ENCODE measurements at regions not wholly inside any gene's neighbourhood (a gene's known extent, or its start where the extent isn't known, plus 50 kb on each side); places are given as distances from the start of the nearest gene placed in this dataset.

DNA sequence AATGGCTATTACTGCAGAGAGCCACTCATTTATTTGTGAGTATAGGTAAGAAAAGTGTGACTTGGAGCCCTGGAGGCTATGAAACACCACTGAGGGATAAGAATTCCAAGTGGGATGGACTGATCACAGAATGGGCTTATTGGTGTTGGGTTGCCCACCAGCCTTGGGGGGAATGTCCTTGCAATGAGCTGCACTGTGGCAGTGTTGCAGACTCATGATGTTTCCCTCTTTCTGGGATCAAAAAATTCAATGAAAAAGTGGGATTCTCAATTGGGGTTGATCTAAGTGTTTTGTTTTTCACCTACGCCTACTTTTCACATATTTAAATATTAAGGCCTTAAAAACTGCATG, 1024.5 kb upstream of the PCDH10 start:
- Histone ChIP-seq H3K36me3 (ENCODE audit: low read depth, low read length) (no peaks in the 10 kb centered on the region), H3F3A (ENCODE audit: low read length, unreplicated experiment) (no peaks in the 10 kb centered on the region), H3K4me2 (ENCODE audit: low read length) (no peak overlapping the region), H3K27me3 (ENCODE audit: low read length) (no peaks in the 10 kb centered on the region), H3K27ac (ENCODE audit: low read length) (no peak overlapping the region), H3K9ac (ENCODE audit: low read length) (no peak overlapping the region), H3K4me3 (ENCODE audit: low read length) (no peak overlapping the region), H3K9me3 (ENCODE audit: low read length) (no peaks in the 10 kb centered on the region), H2AFZ (ENCODE audit: low read length) (no peak overlapping the region), H3K4me1 (ENCODE audit: insufficient read depth, low read length) (peaks cover 13% of the 10 kb centered on the region; the same call in 1 of the 2 replicates), H3K9me2 (replicated peaks; ENCODE audit: low read length) (no peaks in the 10 kb centered on the region), H3K79me2 (ENCODE audit: low read length) (no peaks in the 10 kb centered on the region), H4K20me1 (ENCODE audit: low read length) (no peaks in the 10 kb centered on the region)
- DNase-seq (no peak), ATAC-seq (no peak)
- TF ChIP-seq, protein P1, sequence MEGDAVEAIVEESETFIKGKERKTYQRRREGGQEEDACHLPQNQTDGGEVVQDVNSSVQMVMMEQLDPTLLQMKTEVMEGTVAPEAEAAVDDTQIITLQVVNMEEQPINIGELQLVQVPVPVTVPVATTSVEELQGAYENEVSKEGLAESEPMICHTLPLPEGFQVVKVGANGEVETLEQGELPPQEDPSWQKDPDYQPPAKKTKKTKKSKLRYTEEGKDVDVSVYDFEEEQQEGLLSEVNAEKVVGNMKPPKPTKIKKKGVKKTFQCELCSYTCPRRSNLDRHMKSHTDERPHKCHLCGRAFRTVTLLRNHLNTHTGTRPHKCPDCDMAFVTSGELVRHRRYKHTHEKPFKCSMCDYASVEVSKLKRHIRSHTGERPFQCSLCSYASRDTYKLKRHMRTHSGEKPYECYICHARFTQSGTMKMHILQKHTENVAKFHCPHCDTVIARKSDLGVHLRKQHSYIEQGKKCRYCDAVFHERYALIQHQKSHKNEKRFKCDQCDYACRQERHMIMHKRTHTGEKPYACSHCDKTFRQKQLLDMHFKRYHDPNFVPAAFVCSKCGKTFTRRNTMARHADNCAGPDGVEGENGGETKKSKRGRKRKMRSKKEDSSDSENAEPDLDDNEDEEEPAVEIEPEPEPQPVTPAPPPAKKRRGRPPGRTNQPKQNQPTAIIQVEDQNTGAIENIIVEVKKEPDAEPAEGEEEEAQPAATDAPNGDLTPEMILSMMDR (conservative IDR thresholded peaks at IDR 0.05; ENCODE audit: low read depth, low read length) = no peak
- TF ChIP-seq EZH2 (IDR thresholded peaks at IDR 0.05; ENCODE audit: low read length, unreplicated experiment) (no peak), EZH2phosphoT487 (IDR thresholded peaks at IDR 0.05; ENCODE audit: borderline replicate concordance, low read length) (no peak)
- BruUV-seq (replicated peaks) = no TSS peak
- CTCF ChIA-PET = no interaction called here
- POLR2A ChIA-PET (ENCODE audit: unreplicated experiment) = no interaction called here
- intact Hi-C loops (cut with micrococcal nuclease) = no loop called here

DNA sequence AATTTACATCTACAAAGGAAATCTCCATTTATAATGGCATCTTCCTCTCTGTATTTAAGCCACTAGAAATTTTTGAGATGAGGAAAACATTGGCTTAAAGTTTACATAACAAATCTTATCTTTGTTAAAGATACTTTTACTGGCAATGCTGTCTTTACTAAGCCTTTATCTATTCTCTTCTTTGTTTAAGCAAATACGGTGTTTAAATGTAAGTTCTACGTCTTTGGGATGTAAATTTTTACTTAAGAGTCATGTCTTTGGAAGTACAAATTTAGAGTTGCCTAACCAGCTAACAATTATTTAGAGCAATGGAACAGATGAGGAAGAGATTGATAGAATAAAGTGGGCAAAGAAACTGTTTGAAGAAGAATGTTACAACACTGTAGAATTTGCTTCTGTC, 1024.0 kb upstream of the PCDH10 start:
- no peak overlapping the region for H3K27ac ChIP-seq (ENCODE audit: low read length)
- no peaks in the 10 kb centered on the region for H4K20me1 ChIP-seq (ENCODE audit: low read length)
- BruUV-seq (replicated peaks) = no TSS peak
- ATAC-seq (no peak), DNase-seq (no peak)
- peaks cover 13% of the 10 kb centered on the region; the same call in 1 of the 2 replicates for H3K4me1 ChIP-seq (ENCODE audit: insufficient read depth, low read length)
- H3K4me2 ChIP-seq (ENCODE audit: low read length) = no peak overlapping the region
- H2AFZ ChIP-seq (ENCODE audit: low read length) = no peak overlapping the region
- H3K36me3 ChIP-seq (ENCODE audit: low read depth, low read length) = no peaks in the 10 kb centered on the region
- no peaks in the 10 kb centered on the region for H3K79me2 ChIP-seq (ENCODE audit: low read length)
- no peaks in the 10 kb centered on the region for H3K9me2 ChIP-seq (replicated peaks; ENCODE audit: low read length)
- no peaks in the 10 kb centered on the region for H3K9me3 ChIP-seq (ENCODE audit: low read length)
- no peaks in the 10 kb centered on the region for H3K27me3 ChIP-seq (ENCODE audit: low read length)
- TF ChIP-seq EZH2 (IDR thresholded peaks at IDR 0.05; ENCODE audit: low read length, unreplicated experiment) (no peak), EZH2phosphoT487 (IDR thresholded peaks at IDR 0.05; ENCODE audit: borderline replicate concordance, low read length) (no peak)
- TF ChIP-seq, protein P1 (conservative IDR thresholded peaks at IDR 0.05; ENCODE audit: low read depth, low read length) = no peak
- no peaks in the 10 kb centered on the region for H3F3A ChIP-seq (ENCODE audit: low read length, unreplicated experiment)
- no peak overlapping the region for H3K4me3 ChIP-seq (ENCODE audit: low read length)
- H3K9ac ChIP-seq (ENCODE audit: low read length) = no peak overlapping the region
- POLR2A ChIA-PET (ENCODE audit: unreplicated experiment) = no interaction called here
- intact Hi-C loops (cut with micrococcal nuclease) = no loop called here
- CTCF ChIA-PET = no interaction called here

DNA sequence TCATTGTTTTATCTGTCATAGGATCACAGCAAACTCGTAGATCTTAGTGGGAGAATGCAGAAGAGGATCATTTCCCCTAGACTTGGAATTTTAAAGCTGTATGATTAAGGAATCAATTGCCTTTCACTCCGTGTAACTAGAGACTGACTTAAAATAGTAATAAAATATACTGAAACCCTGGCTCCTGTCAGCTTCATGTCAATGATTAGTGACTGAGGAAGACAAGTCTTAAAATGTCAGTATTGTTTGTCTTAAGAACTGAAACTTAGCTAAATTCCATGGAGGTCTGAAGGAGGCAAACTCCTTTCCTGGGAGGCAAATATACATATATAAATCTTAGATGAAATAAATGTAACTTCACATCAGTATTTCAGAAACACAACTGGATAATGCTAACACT, 1016.7 kb upstream of the PCDH10 start:
- BruUV-seq (replicated peaks) = no TSS peak
- Histone ChIP-seq H3K4me3 (ENCODE audit: low read length) (no peak overlapping the region), H2AFZ (ENCODE audit: low read length) (no peak overlapping the region), H3K9me2 (replicated peaks; ENCODE audit: low read length) (no peaks in the 10 kb centered on the region), H3K36me3 (ENCODE audit: low read depth, low read length) (no peaks in the 10 kb centered on the region), H3K9me3 (ENCODE audit: low read length) (no peaks in the 10 kb centered on the region), H3K4me2 (ENCODE audit: low read length) (no peak overlapping the region), H3K4me1 (ENCODE audit: insufficient read depth, low read length) (no peaks in the 10 kb centered on the region), H3F3A (ENCODE audit: low read length, unreplicated experiment) (no peaks in the 10 kb centered on the region), H3K9ac (ENCODE audit: low read length) (no peak overlapping the region), H3K27ac (ENCODE audit: low read length) (no peak overlapping the region), H3K27me3 (ENCODE audit: low read length) (no peaks in the 10 kb centered on the region), H4K20me1 (ENCODE audit: low read length) (no peaks in the 10 kb centered on the region), H3K79me2 (ENCODE audit: low read length) (no peaks in the 10 kb centered on the region)
- POLR2A ChIA-PET (ENCODE audit: unreplicated experiment) = no interaction called here
- no peak for ATAC-seq
- intact Hi-C loops (cut with micrococcal nuclease) = no loop called here
- CTCF ChIA-PET = no interaction called here
- no peak for DNase-seq
- no peak for TF ChIP-seq EZH2phosphoT487 (IDR thresholded peaks at IDR 0.05; ENCODE audit: borderline replicate concordance, low read length)
- TF ChIP-seq, protein P1 (conservative IDR thresholded peaks at IDR 0.05; ENCODE audit: low read depth, low read length) = no peak
- no peak for TF ChIP-seq EZH2 (IDR thresholded peaks at IDR 0.05; ENCODE audit: low read length, unreplicated experiment)
